H1 (cell line): ENCODE measurements at regions not wholly inside any gene's neighbourhood (a gene's known extent, or its start where the extent isn't known, plus 50 kb on each side); places are given as distances from the start of the nearest gene placed in this dataset.

Experiments
- CHD1 ChIP-seq: IDR thresholded peaks from 2 replicates; pipeline ENCODE4 v1.6.1; 2012; ENCODE audit warnings: low read depth, low read length, improper control_type of control experiment
- CTBP2 ChIP-seq: IDR thresholded peaks from 2 replicates; pipeline ENCODE4 v1.7.0; 2011; ENCODE audit warnings: borderline replicate concordance, mild to moderate bottlenecking, moderate library complexity, mixed read lengths, low read length; ENCODE audit not compliant: insufficient read depth, insufficient read length
- FOSL1 ChIP-seq: IDR thresholded peaks from 2 replicates; pipeline ENCODE4 v1.6.1; 2011; ENCODE audit warnings: mild to moderate bottlenecking, low read depth, low read length, moderate library complexity; ENCODE audit not compliant: insufficient read depth
- HDAC6 ChIP-seq: IDR thresholded peaks from one replicate; pipeline ENCODE4 v1.7.1; 2012; ENCODE audit warnings: low read depth, mild to moderate bottlenecking, inconsistent platforms, low read length, moderate library complexity
- JUND ChIP-seq: IDR thresholded peaks from 2 replicates; pipeline ENCODE4 v1.6.1; 2011; ENCODE audit warnings: mild to moderate bottlenecking, improper control_type of control experiment, low read length
- NANOG ChIP-seq: IDR thresholded peaks from 2 replicates; pipeline ENCODE4 v1.6.1; 2011; ENCODE audit warnings: low read length, low read depth, mild to moderate bottlenecking, inconsistent platforms; ENCODE audit not compliant: insufficient read depth, poor library complexity, severe bottlenecking
- POLR2A ChIP-seq, 2 experiments: IDR thresholded peaks; 1 replicate in 1 of 2; 2 replicates in 1 of 2; pipeline ENCODE4 v1.6.1; 2011; ENCODE audit warnings: low read depth in 2 of 2, low read length in 2 of 2, mild to moderate bottlenecking in 2 of 2; ENCODE audit errors: control extremely low read depth in 1 of 2
- RBBP5 ChIP-seq: IDR thresholded peaks from 2 replicates; pipeline ENCODE4 v1.7.1; 2012; ENCODE audit warnings: low read depth, mild to moderate bottlenecking, inconsistent platforms, low read length, moderate library complexity, borderline replicate concordance
- SIRT6 ChIP-seq: IDR thresholded peaks from one replicate; pipeline ENCODE4 v1.7.1; 2012; ENCODE audit warnings: low read length, inconsistent platforms
- SP2 ChIP-seq: IDR thresholded peaks from 2 replicates; pipeline ENCODE4 v1.6.1; 2012; ENCODE audit warnings: mild to moderate bottlenecking, low read length, inconsistent platforms
- TF ChIP-seq, protein P1 (sequence below): fragments of 300-600 bp; sonication (generic); IDR thresholded peaks from 2 replicates; pipeline ENCODE4 v1.7.1; 2012; ENCODE audit warnings: low read length, moderate library complexity, mild to moderate bottlenecking, inconsistent platforms; ENCODE audit not compliant: insufficient replicate concordance

DNA sequence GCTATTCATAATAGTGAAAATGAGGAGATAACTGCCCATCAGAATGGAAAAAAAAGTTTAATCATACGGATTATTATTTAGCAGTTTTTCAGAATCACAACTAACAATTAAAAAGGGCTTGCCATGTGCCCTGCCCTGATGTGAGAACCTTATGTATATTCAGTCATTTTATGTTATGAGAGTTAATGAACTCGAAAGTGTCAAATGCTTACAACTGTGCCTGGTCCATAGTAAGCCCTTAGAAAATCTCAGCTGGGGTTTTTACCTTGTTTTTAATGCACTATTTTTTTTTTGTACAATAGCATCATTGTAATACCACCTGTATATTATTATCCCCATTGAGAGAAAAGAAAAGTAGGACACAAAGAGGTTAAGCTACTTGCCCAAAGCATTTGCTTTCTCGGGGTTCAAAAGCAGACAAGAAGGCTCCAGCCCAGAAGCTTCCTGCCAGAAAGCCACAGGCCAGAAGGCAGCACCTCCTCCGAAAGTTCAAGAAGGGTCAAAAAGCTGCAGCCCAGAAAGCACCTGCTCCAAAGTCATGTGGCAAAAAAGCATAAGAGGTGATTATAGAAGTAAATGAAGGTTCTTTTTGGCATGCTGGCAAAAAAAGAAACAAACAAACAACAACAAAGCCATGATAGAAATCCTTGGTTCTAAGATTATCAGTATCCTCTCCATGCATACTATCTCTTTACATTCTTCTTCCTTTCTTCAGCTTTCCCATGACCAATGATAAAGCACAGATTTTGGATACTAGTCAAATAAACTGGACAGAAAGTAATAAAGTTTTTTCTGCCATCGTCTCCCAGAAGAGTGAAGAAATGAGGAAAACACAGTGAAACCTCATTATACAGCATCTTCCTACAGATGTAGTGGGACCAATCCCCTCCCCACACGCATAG is 59.1 kb upstream of the NAP1L1 start (continued):
- TF ChIP-seq, protein P1, sequence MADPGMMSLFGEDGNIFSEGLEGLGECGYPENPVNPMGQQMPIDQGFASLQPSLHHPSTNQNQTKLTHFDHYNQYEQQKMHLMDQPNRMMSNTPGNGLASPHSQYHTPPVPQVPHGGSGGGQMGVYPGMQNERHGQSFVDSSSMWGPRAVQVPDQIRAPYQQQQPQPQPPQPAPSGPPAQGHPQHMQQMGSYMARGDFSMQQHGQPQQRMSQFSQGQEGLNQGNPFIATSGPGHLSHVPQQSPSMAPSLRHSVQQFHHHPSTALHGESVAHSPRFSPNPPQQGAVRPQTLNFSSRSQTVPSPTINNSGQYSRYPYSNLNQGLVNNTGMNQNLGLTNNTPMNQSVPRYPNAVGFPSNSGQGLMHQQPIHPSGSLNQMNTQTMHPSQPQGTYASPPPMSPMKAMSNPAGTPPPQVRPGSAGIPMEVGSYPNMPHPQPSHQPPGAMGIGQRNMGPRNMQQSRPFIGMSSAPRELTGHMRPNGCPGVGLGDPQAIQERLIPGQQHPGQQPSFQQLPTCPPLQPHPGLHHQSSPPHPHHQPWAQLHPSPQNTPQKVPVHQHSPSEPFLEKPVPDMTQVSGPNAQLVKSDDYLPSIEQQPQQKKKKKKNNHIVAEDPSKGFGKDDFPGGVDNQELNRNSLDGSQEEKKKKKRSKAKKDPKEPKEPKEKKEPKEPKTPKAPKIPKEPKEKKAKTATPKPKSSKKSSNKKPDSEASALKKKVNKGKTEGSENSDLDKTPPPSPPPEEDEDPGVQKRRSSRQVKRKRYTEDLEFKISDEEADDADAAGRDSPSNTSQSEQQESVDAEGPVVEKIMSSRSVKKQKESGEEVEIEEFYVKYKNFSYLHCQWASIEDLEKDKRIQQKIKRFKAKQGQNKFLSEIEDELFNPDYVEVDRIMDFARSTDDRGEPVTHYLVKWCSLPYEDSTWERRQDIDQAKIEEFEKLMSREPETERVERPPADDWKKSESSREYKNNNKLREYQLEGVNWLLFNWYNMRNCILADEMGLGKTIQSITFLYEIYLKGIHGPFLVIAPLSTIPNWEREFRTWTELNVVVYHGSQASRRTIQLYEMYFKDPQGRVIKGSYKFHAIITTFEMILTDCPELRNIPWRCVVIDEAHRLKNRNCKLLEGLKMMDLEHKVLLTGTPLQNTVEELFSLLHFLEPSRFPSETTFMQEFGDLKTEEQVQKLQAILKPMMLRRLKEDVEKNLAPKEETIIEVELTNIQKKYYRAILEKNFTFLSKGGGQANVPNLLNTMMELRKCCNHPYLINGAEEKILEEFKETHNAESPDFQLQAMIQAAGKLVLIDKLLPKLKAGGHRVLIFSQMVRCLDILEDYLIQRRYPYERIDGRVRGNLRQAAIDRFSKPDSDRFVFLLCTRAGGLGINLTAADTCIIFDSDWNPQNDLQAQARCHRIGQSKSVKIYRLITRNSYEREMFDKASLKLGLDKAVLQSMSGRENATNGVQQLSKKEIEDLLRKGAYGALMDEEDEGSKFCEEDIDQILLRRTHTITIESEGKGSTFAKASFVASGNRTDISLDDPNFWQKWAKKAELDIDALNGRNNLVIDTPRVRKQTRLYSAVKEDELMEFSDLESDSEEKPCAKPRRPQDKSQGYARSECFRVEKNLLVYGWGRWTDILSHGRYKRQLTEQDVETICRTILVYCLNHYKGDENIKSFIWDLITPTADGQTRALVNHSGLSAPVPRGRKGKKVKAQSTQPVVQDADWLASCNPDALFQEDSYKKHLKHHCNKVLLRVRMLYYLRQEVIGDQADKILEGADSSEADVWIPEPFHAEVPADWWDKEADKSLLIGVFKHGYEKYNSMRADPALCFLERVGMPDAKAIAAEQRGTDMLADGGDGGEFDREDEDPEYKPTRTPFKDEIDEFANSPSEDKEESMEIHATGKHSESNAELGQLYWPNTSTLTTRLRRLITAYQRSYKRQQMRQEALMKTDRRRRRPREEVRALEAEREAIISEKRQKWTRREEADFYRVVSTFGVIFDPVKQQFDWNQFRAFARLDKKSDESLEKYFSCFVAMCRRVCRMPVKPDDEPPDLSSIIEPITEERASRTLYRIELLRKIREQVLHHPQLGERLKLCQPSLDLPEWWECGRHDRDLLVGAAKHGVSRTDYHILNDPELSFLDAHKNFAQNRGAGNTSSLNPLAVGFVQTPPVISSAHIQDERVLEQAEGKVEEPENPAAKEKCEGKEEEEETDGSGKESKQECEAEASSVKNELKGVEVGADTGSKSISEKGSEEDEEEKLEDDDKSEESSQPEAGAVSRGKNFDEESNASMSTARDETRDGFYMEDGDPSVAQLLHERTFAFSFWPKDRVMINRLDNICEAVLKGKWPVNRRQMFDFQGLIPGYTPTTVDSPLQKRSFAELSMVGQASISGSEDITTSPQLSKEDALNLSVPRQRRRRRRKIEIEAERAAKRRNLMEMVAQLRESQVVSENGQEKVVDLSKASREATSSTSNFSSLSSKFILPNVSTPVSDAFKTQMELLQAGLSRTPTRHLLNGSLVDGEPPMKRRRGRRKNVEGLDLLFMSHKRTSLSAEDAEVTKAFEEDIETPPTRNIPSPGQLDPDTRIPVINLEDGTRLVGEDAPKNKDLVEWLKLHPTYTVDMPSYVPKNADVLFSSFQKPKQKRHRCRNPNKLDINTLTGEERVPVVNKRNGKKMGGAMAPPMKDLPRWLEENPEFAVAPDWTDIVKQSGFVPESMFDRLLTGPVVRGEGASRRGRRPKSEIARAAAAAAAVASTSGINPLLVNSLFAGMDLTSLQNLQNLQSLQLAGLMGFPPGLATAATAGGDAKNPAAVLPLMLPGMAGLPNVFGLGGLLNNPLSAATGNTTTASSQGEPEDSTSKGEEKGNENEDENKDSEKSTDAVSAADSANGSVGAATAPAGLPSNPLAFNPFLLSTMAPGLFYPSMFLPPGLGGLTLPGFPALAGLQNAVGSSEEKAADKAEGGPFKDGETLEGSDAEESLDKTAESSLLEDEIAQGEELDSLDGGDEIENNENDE, result no peak
- TF ChIP-seq SP2 (no peak), CHD1 (no peak), RBBP5 (no peak), JUND (no peak), FOSL1 (no peak), CTBP2 (no peak), SIRT6 (no peak), NANOG (no peak), POLR2A (IDR thresholded peaks at IDR 0.05; ENCODE audit: control extremely low read depth in 1 of 2, low read depth in 2 of 2, low read length in 2 of 2) (no peak), HDAC6 (no peak)
